IMR-90 (cell line): ENCODE measurements at regions not wholly inside any gene's neighbourhood (a gene's known extent, or its start where the extent isn't known, plus 50 kb on each side); places are given as distances from the start of the nearest gene placed in this dataset.

Experiments used
- ATAC-seq: fragments of 200-7000 bp; cut with Tn5 transposase; 2 replicates; pipeline ENCODE4 v1.9.1; 2020; ENCODE audit warnings: low read depth, mild to moderate bottlenecking, moderate library complexity
- BruUV-seq: library from RNA; stranded (reverse); fragments of 400-500 nt; replicated peaks from 2 replicates; lab custom pipeline; 2021; lab: Mats Ljungman, UMichigan
- CTCF ChIA-PET: fragments of 300-600 bp; formaldehyde crosslinking; extraction: SDS; loops from one replicate; lab custom pipeline; 2021; ENCODE audit warnings: antibody characterized with exemption; lab: Yijun Ruan, JAX
- POLR2A ChIA-PET: fragments of 300-600 bp; sonication (Branson Sonifier 250); formaldehyde crosslinking; loops from one replicate; lab custom pipeline; 2022; ENCODE audit warnings: antibody characterized with exemption; ENCODE audit not compliant: unreplicated experiment; lab: Charles Lee
- DNase-seq: peaks from one replicate; pipeline ENCODE4 v3.0.0; 2013
- H2AFZ ChIP-seq: replicated peaks from 2 replicates; pipeline ENCODE3; 2013; ENCODE audit warnings: low read length, mild to moderate bottlenecking; ENCODE audit not compliant: poor library complexity
- H2AK5ac ChIP-seq: 2 replicates; pipeline ENCODE4 v1.6.1; 2013; ENCODE audit warnings: low read depth, low read length, inconsistent platforms
- H2AK9ac ChIP-seq: replicated peaks from 2 replicates; pipeline ENCODE3; 2013; ENCODE audit warnings: mild to moderate bottlenecking, low read depth, low read length, moderate library complexity; ENCODE audit not compliant: poor library complexity
- H2BK120ac ChIP-seq: 2 replicates; pipeline ENCODE4 v1.6.1; 2013; ENCODE audit warnings: low read depth, low read length, inconsistent platforms
- H2BK15ac ChIP-seq: 3 replicates; pipeline ENCODE4 v1.6.1; 2013; ENCODE audit warnings: low read depth, low read length, inconsistent platforms
- H2BK20ac ChIP-seq: 2 replicates; pipeline ENCODE4 v1.6.1; 2013; ENCODE audit warnings: low read depth, mild to moderate bottlenecking, inconsistent platforms, low read length, moderate library complexity
- H2BK5ac ChIP-seq: 2 replicates; pipeline ENCODE4 v1.6.1; 2013; ENCODE audit warnings: mild to moderate bottlenecking, low read depth, low read length, inconsistent platforms; ENCODE audit not compliant: poor library complexity, severe bottlenecking
- H3K14ac ChIP-seq: replicated peaks from 2 replicates; pipeline ENCODE4 v1.6.1; 2013; ENCODE audit warnings: low read depth, low read length, inconsistent platforms
- H3K18ac ChIP-seq: 2 replicates; pipeline ENCODE4 v1.6.1; 2013; ENCODE audit warnings: low read depth, low read length, control low read depth
- H3K23ac ChIP-seq: 2 replicates; pipeline ENCODE4 v1.6.1; 2013; ENCODE audit warnings: low read depth, low read length, inconsistent platforms
- H3K27ac ChIP-seq: 2 replicates; pipeline ENCODE4 v1.5.1; 2013; ENCODE audit warnings: mild to moderate bottlenecking, control low read depth, low read length; ENCODE audit not compliant: insufficient read depth
- H3K27me3 ChIP-seq: 2 replicates; pipeline ENCODE4 v1.6.1; 2013; ENCODE audit warnings: low read length; ENCODE audit not compliant: control insufficient read depth, insufficient read depth
- H3K36me3 ChIP-seq: 2 replicates; pipeline ENCODE4 v1.6.1; 2013; ENCODE audit warnings: low read length, mixed read lengths; ENCODE audit not compliant: control insufficient read depth, insufficient read depth
- H3K4ac ChIP-seq: 2 replicates; pipeline ENCODE4 v1.6.1; 2013; ENCODE audit warnings: low read depth, low read length, inconsistent platforms
- H3K4me1 ChIP-seq: 2 replicates; pipeline ENCODE4 v1.6.1; 2013; ENCODE audit warnings: low read length, mixed read lengths; ENCODE audit not compliant: control insufficient read depth, insufficient read depth
- H3K4me2 ChIP-seq: 2 replicates; pipeline ENCODE4 v1.6.1; 2013; ENCODE audit warnings: low read depth, mild to moderate bottlenecking, control low read depth, low read length, moderate library complexity
- H3K4me3 ChIP-seq: 2 replicates; pipeline ENCODE4 v1.5.1; 2013; ENCODE audit warnings: low read depth, mild to moderate bottlenecking, control low read depth, low read length, moderate library complexity; ENCODE audit not compliant: insufficient read depth
- H3K56ac ChIP-seq: 2 replicates; pipeline ENCODE4 v1.6.1; 2013; ENCODE audit warnings: low read length, inconsistent platforms; ENCODE audit not compliant: insufficient read depth; ENCODE audit errors: extremely low read depth
- H3K79me1 ChIP-seq, 2 experiments: 2 replicates each; pipeline ENCODE4 v1.6.1; 2013; ENCODE audit warnings: low read length in 2 of 2, inconsistent platforms in 1 of 2, low read depth in 1 of 2
- H3K9ac ChIP-seq: 2 replicates; pipeline ENCODE4 v1.6.1; 2013; ENCODE audit warnings: low read depth, low read length, control low read depth
- H3K9me1 ChIP-seq: 2 replicates; pipeline ENCODE4 v1.6.1; 2013; ENCODE audit warnings: low read length, inconsistent platforms; ENCODE audit not compliant: insufficient read depth
- H3K9me3 ChIP-seq: 2 replicates; pipeline ENCODE4 v1.6.1; 2013; ENCODE audit warnings: low read length; ENCODE audit not compliant: control insufficient read depth, insufficient read depth
- H4K20me1 ChIP-seq: 2 replicates; pipeline ENCODE4 v1.6.1; 2013; ENCODE audit warnings: low read length, inconsistent platforms; ENCODE audit not compliant: insufficient read depth
- H4K5ac ChIP-seq: 2 replicates; pipeline ENCODE4 v1.6.1; 2013; ENCODE audit warnings: mild to moderate bottlenecking, low read depth, low read length, control low read depth
- H4K8ac ChIP-seq, 2 experiments: 2 replicates each; pipeline ENCODE4 v1.6.1; 2013; ENCODE audit warnings: low read depth in 2 of 2, low read length in 2 of 2, control low read depth in 1 of 2, inconsistent platforms in 1 of 2
- H4K91ac ChIP-seq: 2 replicates; pipeline ENCODE4 v1.6.1; 2013; ENCODE audit warnings: low read depth, low read length, inconsistent platforms; ENCODE audit not compliant: insufficient read depth
- CHD1 ChIP-seq: IDR thresholded peaks from 2 replicates; pipeline ENCODE4 v1.6.1; 2012; ENCODE audit warnings: low read depth, low read length, improper control_type of control experiment
- MXI1 ChIP-seq: IDR thresholded peaks from 2 replicates; pipeline ENCODE4 v1.6.1; 2012; ENCODE audit warnings: low read depth, mild to moderate bottlenecking, low read length, moderate library complexity, borderline replicate concordance
- RCOR1 ChIP-seq: IDR thresholded peaks from 2 replicates; pipeline ENCODE4 v1.6.1; 2012; ENCODE audit warnings: mild to moderate bottlenecking, low read length, improper control_type of control experiment; ENCODE audit not compliant: insufficient replicate concordance
- WGBS, 2 experiments: methylation state at CpG; one replicate each; pipeline versions ENCODE4 v1.1.5 to v1.1.7; 2013; ENCODE audit warnings: missing lambda C conversion rate in 2 of 2; ENCODE audit not compliant: insufficient read length in 1 of 2; ENCODE audit errors: extremely low coverage in 2 of 2; 5-methylcytosine and 5-hydroxymethylcytosine counted together
- dilution Hi-C: fragments of 300-500 bp; cut with HindIII; formaldehyde crosslinking; loops from one replicate; pipeline ENCODE4 v1.14.3; 2018; ENCODE audit warnings: low sequenced_read_pairs; ENCODE audit not compliant: unreplicated experiment
- in situ Hi-C: fragments of 300-500 bp; cut with MboI; formaldehyde crosslinking; loops from 3 replicates; pipeline ENCODE4 v1.14.3; 2019; ENCODE audit warnings: low sequenced_read_pairs, inconsistent platforms, mixed read lengths
- intact Hi-C: fragments of 100-400 bp; cut with micrococcal nuclease; formaldehyde crosslinking; loops from 2 replicates; pipeline ENCODE4 v1.10.0; 2022

- DNase-seq (no peak), ATAC-seq (no peak)
- Histone ChIP-seq H3K36me3 (no peaks in the 10 kb centered on the region), H2BK5ac (no peak overlapping the region), H2AK9ac (no peak overlapping the region), H2BK15ac (no peak overlapping the region), H3K27ac (no peak overlapping the region), H2BK20ac (no peak overlapping the region), H3K9me1 (no peaks in the 10 kb centered on the region), H4K5ac (no peak overlapping the region), H2AFZ (no peak overlapping the region), H3K14ac (no peak overlapping the region), H3K9me3 (peaks cover 5% of the 10 kb centered on the region), H3K18ac (no peak overlapping the region), H3K9ac (no peak overlapping the region), H4K20me1 (no peaks in the 10 kb centered on the region), H3K79me1 (no peaks in the 10 kb centered on the region), H3K4me2 (no peak overlapping the region), H3K4me1 (no peaks in the 10 kb centered on the region), H4K8ac (no peak overlapping the region), H3K4ac (no peak overlapping the region), H2BK120ac (no peak overlapping the region), H2AK5ac (no peak overlapping the region), H3K23ac (no peak overlapping the region), H3K4me3 (no peak overlapping the region), H4K91ac (no peak overlapping the region), H3K56ac (no peak overlapping the region), H3K27me3 (peaks cover 4% of the 10 kb centered on the region)
- in situ Hi-C loops (no loop called here), intact Hi-C loops (no loop called here), dilution Hi-C loops (no loop called here)
- 40% methylated on average over 1 of the region's 5 CpGs; no CpG with 5 or more reads in 1 of the 2 experiments for WGBS, 2 experiments
- POLR2A ChIA-PET: no interaction called here
- no peak for TF ChIP-seq CHD1
- TF ChIP-seq RCOR1: no peak
- TF ChIP-seq MXI1: no peak
- no TSS peak for BruUV-seq
- CTCF ChIA-PET: no interaction called here
These were observed 102.5 kb upstream of the SHB start for GRCh38 chr9:38171538-38171884.
